KMS-11 (cell line): ENCODE measurements at regions not wholly inside any gene's neighbourhood (a gene's known extent, or its start where the extent isn't known, plus 50 kb on each side); places are given as distances from the start of the nearest gene placed in this dataset.

Experiments used
- H2AFZ ChIP-seq: fragments of 200-600 bp; sonication (generic); 2 replicates; pipeline ENCODE4 v1.6.1; 2016; ENCODE audit warnings: antibody characterized with exemption, mixed run types, low read depth
- H3K27ac ChIP-seq: fragments of 200-600 bp; sonication (generic); 2 replicates; pipeline ENCODE4 v1.6.1; 2016; ENCODE audit warnings: mild to moderate bottlenecking, mixed run types
- H3K27me3 ChIP-seq: fragments of 200-600 bp; sonication (generic); 2 replicates; pipeline ENCODE4 v1.6.1; 2017; ENCODE audit warnings: mild to moderate bottlenecking, low read depth, mixed run types, moderate library complexity; ENCODE audit not compliant: insufficient read depth
- H3K36me3 ChIP-seq: fragments of 200-600 bp; sonication (generic); 2 replicates; pipeline ENCODE4 v1.6.1; 2017; ENCODE audit warnings: mild to moderate bottlenecking, mixed run types; ENCODE audit not compliant: insufficient read depth
- H3K4me1 ChIP-seq: fragments of 200-600 bp; sonication (generic); 2 replicates; pipeline ENCODE4 v1.6.1; 2016; ENCODE audit warnings: mild to moderate bottlenecking, low read depth, mixed run types; ENCODE audit not compliant: poor library complexity, severe bottlenecking
- H3K4me2 ChIP-seq: fragments of 200-600 bp; sonication (generic); 2 replicates; pipeline ENCODE4 v1.7.0; 2016; ENCODE audit warnings: mild to moderate bottlenecking, mixed run types
- H3K4me3 ChIP-seq: fragments of 200-600 bp; sonication (generic); IDR thresholded peaks from 2 replicates; pipeline ENCODE4 v1.6.1; 2017; ENCODE audit warnings: low read depth, low read length, mixed read lengths; ENCODE audit not compliant: insufficient read depth
- H3K79me2 ChIP-seq: fragments of 200-600 bp; sonication (generic); 2 replicates; pipeline ENCODE4 v1.6.1; 2016; ENCODE audit warnings: low read depth, mixed run types; ENCODE audit not compliant: insufficient read depth
- H3K9ac ChIP-seq: fragments of 200-600 bp; sonication (generic); 2 replicates; pipeline ENCODE4 v1.6.1; 2016; ENCODE audit warnings: mild to moderate bottlenecking, mixed run types
- H4K20me1 ChIP-seq: fragments of 200-600 bp; sonication (generic); 2 replicates; pipeline ENCODE4 v1.6.1; 2016; ENCODE audit warnings: mild to moderate bottlenecking, mixed run types; ENCODE audit not compliant: insufficient read depth
- CTCF ChIP-seq: fragments of 200-600 bp; sonication (generic); conservative IDR thresholded peaks from 2 replicates; pipeline ENCODE4 v1.6.1; 2017; ENCODE audit warnings: low read depth, mild to moderate bottlenecking, antibody characterized with exemption, low read length, moderate library complexity, mixed read lengths

- no peak overlapping the region for H3K9ac ChIP-seq
These were observed 66.3 kb upstream of the UNC5A start for GRCh38 chr5:176743868-176744583.

GRCh38 chr5:176744584-176744965 is 65.8 kb upstream of the UNC5A start:
- Histone ChIP-seq H3K27ac (no peak overlapping the region), H3K9ac (no peak overlapping the region), H3K4me3 (no peak overlapping the region), H3K27me3 (peaks cover 3% of the 10 kb centered on the region; the same call in 1 of the 2 replicates), H2AFZ (no peak overlapping the region), H3K79me2 (no peaks in the 10 kb centered on the region), H3K4me1 (no peaks in the 10 kb centered on the region), H3K36me3 (no peaks in the 10 kb centered on the region), H4K20me1 (no peaks in the 10 kb centered on the region), H3K4me2 (no peak overlapping the region)
- TF ChIP-seq CTCF, result no peak

More at GRCh38 chr5:176743868-176744583, 66.3 kb upstream of the UNC5A start:
- Histone ChIP-seq H4K20me1 (no peaks in the 10 kb centered on the region), H3K4me1 (no peaks in the 10 kb centered on the region), H3K4me2 (no peak overlapping the region), H2AFZ (no peak overlapping the region), H3K27ac (no peak overlapping the region), H3K27me3 (peaks cover 3% of the 10 kb centered on the region; the same call in 1 of the 2 replicates), H3K79me2 (no peaks in the 10 kb centered on the region), H3K4me3 (no peak overlapping the region), H3K36me3 (no peaks in the 10 kb centered on the region)
- no peak for TF ChIP-seq CTCF

- Histone ChIP-seq H2AFZ (no peak overlapping the region), H3K4me2 (no peak overlapping the region), H3K27ac (no peak overlapping the region), H3K36me3 (no peaks in the 10 kb centered on the region), H3K4me3 (no peak overlapping the region), H3K9ac (no peak overlapping the region), H3K4me1 (no peaks in the 10 kb centered on the region), H4K20me1 (no peaks in the 10 kb centered on the region), H3K79me2 (no peaks in the 10 kb centered on the region), H3K27me3 (no peaks in the 10 kb centered on the region)
- TF ChIP-seq CTCF, result no peak
These were observed 62.7 kb upstream of the UNC5A start for GRCh38 chr5:176747670-176748072.

- H3K27me3 ChIP-seq, result no peaks in the 10 kb centered on the region
These were observed 62.0 kb upstream of the UNC5A start for GRCh38 chr5:176748073-176748966.

More at GRCh38 chr5:176748073-176748966, 62.0 kb upstream of the UNC5A start:
- Histone ChIP-seq H3K4me3 (no peak overlapping the region), H3K4me1 (no peaks in the 10 kb centered on the region), H2AFZ (no peak overlapping the region), H3K27ac (no peak overlapping the region), H3K36me3 (no peaks in the 10 kb centered on the region), H3K4me2 (no peak overlapping the region), H4K20me1 (no peaks in the 10 kb centered on the region), H3K79me2 (no peaks in the 10 kb centered on the region), H3K9ac (no peak overlapping the region)
- no peak for TF ChIP-seq CTCF
